ENCODE measurements at regions not wholly inside any gene's neighbourhood (a gene's known extent, or its start where the extent isn't known, plus 50 kb on each side); places are given as distances from the start of the nearest gene placed in this dataset.

GRCh38 chr10:64036321-64036930 lies 515.2 kb downstream of the REEP3 start:
- no peak for TF ChIP-seq CTCF (IDR thresholded peaks at IDR 0.05)
- TF ChIP-seq POLR2AphosphoS5 (IDR thresholded peaks at IDR 0.05), result no peak
- TF ChIP-seq POLR2A (IDR thresholded peaks at IDR 0.05), result no peak
- no peaks in the 10 kb centered on the region for H3K4me1 ChIP-seq (replicated peaks)
- H3K27ac ChIP-seq, result no peak overlapping the region
- DNase-seq (ENCODE audit: low spot score), result no peak
- intact Hi-C loops (cut with DNase I), result no loop called here
- no peaks in the 10 kb centered on the region for H3K27me3 ChIP-seq (replicated peaks; ENCODE audit: insufficient read depth)
- WGBS, result 28% methylated on average over 10 of the region's 10 CpGs
- H3K4me3 ChIP-seq, result no peak overlapping the region
- no peaks in the 10 kb centered on the region for H3K36me3 ChIP-seq
- no peaks in the 10 kb centered on the region for H3K9me3 ChIP-seq

GRCh38 chr10:64037071-64037661 lies 516.0 kb downstream of the REEP3 start:
- Histone ChIP-seq H3K27ac (no peak overlapping the region), H3K4me3 (no peak overlapping the region), H3K36me3 (no peaks in the 10 kb centered on the region), H3K27me3 (replicated peaks; ENCODE audit: insufficient read depth) (no peaks in the 10 kb centered on the region), H3K9me3 (no peaks in the 10 kb centered on the region), H3K4me1 (replicated peaks) (no peaks in the 10 kb centered on the region)
- 21% methylated on average over 9 of the region's 9 CpGs for WGBS
- intact Hi-C loops (cut with DNase I), result no loop called here
- DNase-seq (ENCODE audit: low spot score), result no peak
- TF ChIP-seq CTCF (IDR thresholded peaks at IDR 0.05) (no peak), POLR2AphosphoS5 (IDR thresholded peaks at IDR 0.05) (no peak), POLR2A (IDR thresholded peaks at IDR 0.05) (no peak)

- intact Hi-C loops (cut with DNase I), result no loop called here
- no peak overlapping the region for H3K4me3 ChIP-seq
- no peaks in the 10 kb centered on the region for H3K36me3 ChIP-seq
- no peaks in the 10 kb centered on the region for H3K9me3 ChIP-seq
- WGBS, result 89% methylated on average over 6 of the region's 6 CpGs
- no peak for DNase-seq (ENCODE audit: low spot score)
- H3K27ac ChIP-seq, result no peak overlapping the region
- no peaks in the 10 kb centered on the region for H3K27me3 ChIP-seq (replicated peaks; ENCODE audit: insufficient read depth)
- H3K4me1 ChIP-seq (replicated peaks), result no peaks in the 10 kb centered on the region
- TF ChIP-seq POLR2AphosphoS5 (IDR thresholded peaks at IDR 0.05) (no peak), CTCF (IDR thresholded peaks at IDR 0.05) (no peak), POLR2A (IDR thresholded peaks at IDR 0.05) (no peak)
Measured at GRCh38 chr10:64038107-64038506, 516.9 kb downstream of the REEP3 start.

- WGBS, result 51% methylated on average over 6 of the region's 6 CpGs
- H3K27me3 ChIP-seq (replicated peaks; ENCODE audit: insufficient read depth), result no peaks in the 10 kb centered on the region
- intact Hi-C loops (cut with DNase I), result no loop called here
- no peak overlapping the region for H3K27ac ChIP-seq
- H3K4me3 ChIP-seq, result no peak overlapping the region
- DNase-seq (ENCODE audit: low spot score), result no peak
- no peak for TF ChIP-seq POLR2A (IDR thresholded peaks at IDR 0.05)
- TF ChIP-seq CTCF (IDR thresholded peaks at IDR 0.05), result no peak
- TF ChIP-seq POLR2AphosphoS5 (IDR thresholded peaks at IDR 0.05), result no peak
- H3K36me3 ChIP-seq, result no peaks in the 10 kb centered on the region
- no peaks in the 10 kb centered on the region for H3K9me3 ChIP-seq
- H3K4me1 ChIP-seq (replicated peaks), result no peaks in the 10 kb centered on the region
Measured at GRCh38 chr10:64039198-64039597, 518.0 kb downstream of the REEP3 start.

GRCh38 chr10:64040781-64041180 lies 519.6 kb downstream of the REEP3 start:
- Histone ChIP-seq H3K27ac (no peak overlapping the region), H3K9me3 (no peaks in the 10 kb centered on the region), H3K4me3 (no peak overlapping the region), H3K4me1 (replicated peaks) (no peaks in the 10 kb centered on the region), H3K27me3 (replicated peaks; ENCODE audit: insufficient read depth) (no peaks in the 10 kb centered on the region), H3K36me3 (no peaks in the 10 kb centered on the region)
- DNase-seq (ENCODE audit: low spot score), result no peak
- TF ChIP-seq CTCF (IDR thresholded peaks at IDR 0.05) (no peak), POLR2AphosphoS5 (IDR thresholded peaks at IDR 0.05) (no peak), POLR2A (IDR thresholded peaks at IDR 0.05) (no peak)
- 58% methylated on average over 2 of the region's 2 CpGs for WGBS
- intact Hi-C loops (cut with DNase I), result no loop called here
